Liver (tissue), 8 donors: ENCODE measurements at regions not wholly inside any gene's neighbourhood (a gene's known extent, or its start where the extent isn't known, plus 50 kb on each side); places are given as distances from the start of the nearest gene placed in this dataset.

Experiments used
- DNase-seq: peaks from one replicate; pipeline ENCODE4 v3.0.0-alpha.2; 2017; ENCODE audit warnings: low spot score
- H3K27ac ChIP-seq, 2 donors: one replicate each; pipeline ENCODE4 v1.7.0; 2013; ENCODE audit warnings: inconsistent platforms in 2 of 2, low read length in 2 of 2, control low read depth in 1 of 2, low read depth in 1 of 2, mild to moderate bottlenecking in 1 of 2
- H3K27me3 ChIP-seq, 4 donors: one replicate each; pipeline versions ENCODE4 v1.6.1 to v1.7.0; 2013; ENCODE audit warnings: low read length in 3 of 4, inconsistent platforms in 1 of 4, mild to moderate bottlenecking in 1 of 4, moderate library complexity in 1 of 4; ENCODE audit not compliant: control insufficient read depth in 4 of 4, insufficient read depth in 4 of 4
- H3K36me3 ChIP-seq, 4 donors: one replicate each; pipeline versions ENCODE4 v1.6.1 to v1.7.0; 2013; ENCODE audit warnings: low read length in 3 of 4, mild to moderate bottlenecking in 3 of 4, low read depth in 1 of 4, moderate library complexity in 1 of 4; ENCODE audit not compliant: control insufficient read depth in 4 of 4, insufficient read depth in 3 of 4
- H3K4me1 ChIP-seq, 4 donors: one replicate each; pipeline versions ENCODE4 v1.6.1 to v1.7.0; 2013; ENCODE audit warnings: low read length in 3 of 4, mild to moderate bottlenecking in 3 of 4, moderate library complexity in 1 of 4; ENCODE audit not compliant: control insufficient read depth in 4 of 4, insufficient read depth in 4 of 4
- H3K4me3 ChIP-seq, 3 donors: one replicate each; pipeline versions ENCODE4 v1.6.1 to v1.7.0; 2013; ENCODE audit warnings: low read length in 3 of 3, control low read depth in 1 of 3, low read depth in 1 of 3, mild to moderate bottlenecking in 1 of 3
- H3K9ac ChIP-seq, 2 donors: one replicate each; pipeline ENCODE4 v1.7.0; 2013; ENCODE audit warnings: low read length in 2 of 2, mild to moderate bottlenecking in 2 of 2, moderate library complexity in 2 of 2, control low read depth in 1 of 2, low read depth in 1 of 2
- H3K9me3 ChIP-seq, 4 donors: one replicate each; pipeline versions ENCODE4 v1.6.1 to v1.7.0; 2013; ENCODE audit warnings: low read length in 3 of 4; ENCODE audit not compliant: control insufficient read depth in 4 of 4
- EGR1 ChIP-seq, 2 donors: IDR thresholded peaks; 2 replicates each; pipeline ENCODE4 v1.6.1; 2016 to 2018; ENCODE audit warnings: antibody characterized with exemption in 2 of 2, low read depth in 2 of 2
- FOXA1 ChIP-seq: IDR thresholded peaks from 2 replicates; pipeline ENCODE4 v1.6.1; 2016; ENCODE audit warnings: antibody characterized with exemption
- FOXA2 ChIP-seq: IDR thresholded peaks from 2 replicates; pipeline ENCODE4 v1.6.1; 2016; ENCODE audit warnings: antibody characterized with exemption
- GABPA ChIP-seq, 2 donors: IDR thresholded peaks in 1 of 2; conservative IDR thresholded peaks in 1 of 2; 2 replicates each; pipeline ENCODE4 v1.6.1; 2016; ENCODE audit warnings: antibody characterized with exemption in 2 of 2, mild to moderate bottlenecking in 1 of 2, moderate library complexity in 1 of 2
- HNF4A ChIP-seq, 2 donors: conservative IDR thresholded peaks; 2 replicates each; pipeline ENCODE4 v1.6.1; 2016; ENCODE audit warnings: antibody characterized with exemption in 2 of 2, mild to moderate bottlenecking in 2 of 2
- HNF4G ChIP-seq: IDR thresholded peaks from 2 replicates; pipeline ENCODE4 v1.6.1; 2016; ENCODE audit warnings: antibody characterized with exemption
- JUND ChIP-seq, 2 donors: IDR thresholded peaks; 2 replicates each; pipeline ENCODE4 v1.6.1; 2016; ENCODE audit warnings: antibody characterized with exemption in 2 of 2
- NR2F2 ChIP-seq: IDR thresholded peaks from 2 replicates; pipeline ENCODE4 v1.6.1; 2016; ENCODE audit warnings: antibody characterized with exemption
- RAD21 ChIP-seq, 2 donors: IDR thresholded peaks; 2 replicates each; pipeline ENCODE4 v1.6.1; 2016; ENCODE audit warnings: antibody characterized with exemption in 2 of 2, mild to moderate bottlenecking in 2 of 2
- RXRA ChIP-seq, 2 donors: IDR thresholded peaks; 2 replicates each; pipeline ENCODE4 v1.6.1; 2017 to 2018; ENCODE audit warnings: antibody characterized with exemption in 2 of 2, mild to moderate bottlenecking in 1 of 2
- SP1 ChIP-seq: IDR thresholded peaks from 2 replicates; pipeline ENCODE4 v1.6.1; 2018; ENCODE audit warnings: antibody characterized with exemption, mild to moderate bottlenecking
- TAF1 ChIP-seq: conservative IDR thresholded peaks from 2 replicates; pipeline ENCODE4 v1.6.1; 2016; ENCODE audit warnings: antibody characterized with exemption, mild to moderate bottlenecking
- YY1 ChIP-seq: IDR thresholded peaks from 2 replicates; pipeline ENCODE4 v1.6.1; 2016; ENCODE audit warnings: antibody characterized with exemption, mild to moderate bottlenecking
- WGBS: extraction: QIAGEN DNeasy Blood & Tissue Kit; methylation state at CpG from one replicate; pipeline ENCODE4 v1.1.7; 2013; 5-methylcytosine and 5-hydroxymethylcytosine counted together
- TF ChIP-seq, protein P1 (sequence below): IDR thresholded peaks from 2 replicates; pipeline ENCODE4 v1.6.1; 2016; ENCODE audit warnings: antibody characterized with exemption
- TF ChIP-seq, protein P2 (sequence below): IDR thresholded peaks from 2 replicates; pipeline ENCODE4 v1.6.1; 2016; ENCODE audit warnings: antibody characterized with exemption
- TF ChIP-seq, protein P3 (sequence below): IDR thresholded peaks from 2 replicates; pipeline ENCODE4 v1.6.1; 2016; ENCODE audit warnings: antibody characterized with exemption
- TF ChIP-seq, protein P4 (sequence below): IDR thresholded peaks from 2 replicates; pipeline ENCODE4 v1.6.1; 2016; ENCODE audit warnings: antibody characterized with exemption, mild to moderate bottlenecking
- TF ChIP-seq, protein P5 (sequence below): fragments of 150-350 bp; IDR thresholded peaks from 2 replicates; pipeline ENCODE4 v1.5.1; 2017; ENCODE audit warnings: improper control_type of control experiment, low read depth, low read length; ENCODE audit not compliant: missing input control
- donor health status: healthy.
- donor health status: healthy.
- donor health status: healthy.
- donor health status: healthy.
- donor health status: healthy.

DNA sequence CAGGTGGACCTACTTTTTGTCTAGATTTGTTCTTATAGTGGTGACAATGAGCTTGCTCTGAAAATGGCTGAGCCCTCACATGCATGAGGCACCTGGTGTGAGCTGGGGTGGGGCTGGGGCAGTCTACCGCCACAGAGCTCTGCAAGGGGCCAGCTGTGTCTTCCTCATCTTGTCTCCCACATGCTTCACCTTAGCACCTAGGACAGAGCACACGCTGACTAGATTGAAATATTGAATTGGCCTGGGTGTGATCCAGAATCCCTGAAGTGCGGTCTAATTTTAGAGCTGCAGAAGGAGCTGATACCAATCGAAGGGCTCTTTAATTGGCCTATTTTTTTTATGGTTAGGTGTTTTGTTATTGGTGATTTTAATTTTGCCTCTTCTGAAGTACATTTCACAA is 126.1 kb upstream of the NFIB start:
- no peak overlapping the region for H3K27ac ChIP-seq
- H3K9ac ChIP-seq: no peak overlapping the region
- no peaks in the 10 kb centered on the region for H3K27me3 ChIP-seq
- H3K4me3 ChIP-seq: no peak overlapping the region
- no peaks in the 10 kb centered on the region for H3K9me3 ChIP-seq
- TF ChIP-seq, protein P1, sequence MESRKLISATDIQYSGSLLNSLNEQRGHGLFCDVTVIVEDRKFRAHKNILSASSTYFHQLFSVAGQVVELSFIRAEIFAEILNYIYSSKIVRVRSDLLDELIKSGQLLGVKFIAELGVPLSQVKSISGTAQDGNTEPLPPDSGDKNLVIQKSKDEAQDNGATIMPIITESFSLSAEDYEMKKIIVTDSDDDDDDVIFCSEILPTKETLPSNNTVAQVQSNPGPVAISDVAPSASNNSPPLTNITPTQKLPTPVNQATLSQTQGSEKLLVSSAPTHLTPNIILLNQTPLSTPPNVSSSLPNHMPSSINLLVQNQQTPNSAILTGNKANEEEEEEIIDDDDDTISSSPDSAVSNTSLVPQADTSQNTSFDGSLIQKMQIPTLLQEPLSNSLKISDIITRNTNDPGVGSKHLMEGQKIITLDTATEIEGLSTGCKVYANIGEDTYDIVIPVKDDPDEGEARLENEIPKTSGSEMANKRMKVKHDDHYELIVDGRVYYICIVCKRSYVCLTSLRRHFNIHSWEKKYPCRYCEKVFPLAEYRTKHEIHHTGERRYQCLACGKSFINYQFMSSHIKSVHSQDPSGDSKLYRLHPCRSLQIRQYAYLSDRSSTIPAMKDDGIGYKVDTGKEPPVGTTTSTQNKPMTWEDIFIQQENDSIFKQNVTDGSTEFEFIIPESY: no peak
- TF ChIP-seq SP1 (no peak), RAD21 (IDR thresholded peaks at IDR 0.05) (no peak), HNF4G (no peak), GABPA (IDR thresholded peaks at IDR 0.05 in 1 of 2, conservative IDR thresholded peaks at IDR 0.05 in 1 of 2) (no peak), EGR1 (IDR thresholded peaks at IDR 0.05; ENCODE audit: low read depth in 2 of 2) (no peak), FOXA2 (no peak), TAF1 (no peak), YY1 (no peak), FOXA1 (no peak), JUND (IDR thresholded peaks at IDR 0.05) (no peak), RXRA (IDR thresholded peaks at IDR 0.05) (no peak), HNF4A (conservative IDR thresholded peaks at IDR 0.05) (no peak), NR2F2 (no peak)
- TF ChIP-seq, protein P2, sequence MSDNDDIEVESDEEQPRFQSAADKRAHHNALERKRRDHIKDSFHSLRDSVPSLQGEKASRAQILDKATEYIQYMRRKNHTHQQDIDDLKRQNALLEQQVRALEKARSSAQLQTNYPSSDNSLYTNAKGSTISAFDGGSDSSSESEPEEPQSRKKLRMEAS: no peak
- TF ChIP-seq, protein P3, sequence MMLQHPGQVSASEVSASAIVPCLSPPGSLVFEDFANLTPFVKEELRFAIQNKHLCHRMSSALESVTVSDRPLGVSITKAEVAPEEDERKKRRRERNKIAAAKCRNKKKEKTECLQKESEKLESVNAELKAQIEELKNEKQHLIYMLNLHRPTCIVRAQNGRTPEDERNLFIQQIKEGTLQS: no peak
- TF ChIP-seq, protein P4, sequence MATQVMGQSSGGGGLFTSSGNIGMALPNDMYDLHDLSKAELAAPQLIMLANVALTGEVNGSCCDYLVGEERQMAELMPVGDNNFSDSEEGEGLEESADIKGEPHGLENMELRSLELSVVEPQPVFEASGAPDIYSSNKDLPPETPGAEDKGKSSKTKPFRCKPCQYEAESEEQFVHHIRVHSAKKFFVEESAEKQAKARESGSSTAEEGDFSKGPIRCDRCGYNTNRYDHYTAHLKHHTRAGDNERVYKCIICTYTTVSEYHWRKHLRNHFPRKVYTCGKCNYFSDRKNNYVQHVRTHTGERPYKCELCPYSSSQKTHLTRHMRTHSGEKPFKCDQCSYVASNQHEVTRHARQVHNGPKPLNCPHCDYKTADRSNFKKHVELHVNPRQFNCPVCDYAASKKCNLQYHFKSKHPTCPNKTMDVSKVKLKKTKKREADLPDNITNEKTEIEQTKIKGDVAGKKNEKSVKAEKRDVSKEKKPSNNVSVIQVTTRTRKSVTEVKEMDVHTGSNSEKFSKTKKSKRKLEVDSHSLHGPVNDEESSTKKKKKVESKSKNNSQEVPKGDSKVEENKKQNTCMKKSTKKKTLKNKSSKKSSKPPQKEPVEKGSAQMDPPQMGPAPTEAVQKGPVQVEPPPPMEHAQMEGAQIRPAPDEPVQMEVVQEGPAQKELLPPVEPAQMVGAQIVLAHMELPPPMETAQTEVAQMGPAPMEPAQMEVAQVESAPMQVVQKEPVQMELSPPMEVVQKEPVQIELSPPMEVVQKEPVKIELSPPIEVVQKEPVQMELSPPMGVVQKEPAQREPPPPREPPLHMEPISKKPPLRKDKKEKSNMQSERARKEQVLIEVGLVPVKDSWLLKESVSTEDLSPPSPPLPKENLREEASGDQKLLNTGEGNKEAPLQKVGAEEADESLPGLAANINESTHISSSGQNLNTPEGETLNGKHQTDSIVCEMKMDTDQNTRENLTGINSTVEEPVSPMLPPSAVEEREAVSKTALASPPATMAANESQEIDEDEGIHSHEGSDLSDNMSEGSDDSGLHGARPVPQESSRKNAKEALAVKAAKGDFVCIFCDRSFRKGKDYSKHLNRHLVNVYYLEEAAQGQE: no peak
- TF ChIP-seq, protein P5, sequence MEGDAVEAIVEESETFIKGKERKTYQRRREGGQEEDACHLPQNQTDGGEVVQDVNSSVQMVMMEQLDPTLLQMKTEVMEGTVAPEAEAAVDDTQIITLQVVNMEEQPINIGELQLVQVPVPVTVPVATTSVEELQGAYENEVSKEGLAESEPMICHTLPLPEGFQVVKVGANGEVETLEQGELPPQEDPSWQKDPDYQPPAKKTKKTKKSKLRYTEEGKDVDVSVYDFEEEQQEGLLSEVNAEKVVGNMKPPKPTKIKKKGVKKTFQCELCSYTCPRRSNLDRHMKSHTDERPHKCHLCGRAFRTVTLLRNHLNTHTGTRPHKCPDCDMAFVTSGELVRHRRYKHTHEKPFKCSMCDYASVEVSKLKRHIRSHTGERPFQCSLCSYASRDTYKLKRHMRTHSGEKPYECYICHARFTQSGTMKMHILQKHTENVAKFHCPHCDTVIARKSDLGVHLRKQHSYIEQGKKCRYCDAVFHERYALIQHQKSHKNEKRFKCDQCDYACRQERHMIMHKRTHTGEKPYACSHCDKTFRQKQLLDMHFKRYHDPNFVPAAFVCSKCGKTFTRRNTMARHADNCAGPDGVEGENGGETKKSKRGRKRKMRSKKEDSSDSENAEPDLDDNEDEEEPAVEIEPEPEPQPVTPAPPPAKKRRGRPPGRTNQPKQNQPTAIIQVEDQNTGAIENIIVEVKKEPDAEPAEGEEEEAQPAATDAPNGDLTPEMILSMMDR: no peak
- no peak for DNase-seq
- no peaks in the 10 kb centered on the region for H3K36me3 ChIP-seq
- no peaks in the 10 kb centered on the region for H3K4me1 ChIP-seq
- WGBS: 84% methylated on average over 4 of the region's 4 CpGs
